Ovary (tissue), 7 donors: ENCODE measurements at regions not wholly inside any gene's neighbourhood (a gene's known extent, or its start where the extent isn't known, plus 50 kb on each side); places are given as distances from the start of the nearest gene placed in this dataset.

Source experiments
- DNase-seq, 5 donors: peaks; one replicate each; pipeline ENCODE4 v3.0.0-alpha.2; 2019 to 2020
- H3K27ac ChIP-seq, 2 donors: fragments of 200-600 bp; one replicate each; pipeline versions ENCODE4 v1.5.1 to v1.8.0; 2019 to 2022
- H3K27me3 ChIP-seq: fragments of 200-600 bp; one replicate; pipeline ENCODE4 v1.8.0; 2022
- H3K36me3 ChIP-seq: fragments of 200-600 bp; sonication (generic); one replicate; pipeline ENCODE4 v1.5.1; 2019
- H3K4me1 ChIP-seq: one replicate; pipeline ENCODE4 v1.8.1; 2013; ENCODE audit warnings: mild to moderate bottlenecking, moderate library complexity; ENCODE audit not compliant: insufficient read depth
- H3K4me3 ChIP-seq: fragments of 200-600 bp; sonication (generic); one replicate; pipeline ENCODE4 v1.5.1; 2017
- H3K9me3 ChIP-seq, 2 donors: fragments of 200-600 bp in 1 of 2; sonication (generic) in 1 of 2; one replicate each; pipeline versions ENCODE4 v1.5.1 to v1.8.1; 2013 to 2019; ENCODE audit warnings: mild to moderate bottlenecking in 1 of 2, moderate library complexity in 1 of 2
- CTCF ChIP-seq, 3 donors: fragments of 450-650 bp in 2 of 3; fragments of 200-600 bp in 1 of 3; IDR thresholded peaks; one replicate each; pipeline versions ENCODE4 v1.5.1 to v1.8.0; 2016 to 2022; ENCODE audit warnings: antibody characterized with exemption in 3 of 3, mild to moderate bottlenecking in 1 of 3
- EP300 ChIP-seq: sonication (generic); formaldehyde crosslinking; IDR thresholded peaks from one replicate; pipeline ENCODE4 v1.6.1; 2017; ENCODE audit warnings: antibody characterized with exemption
- POLR2A ChIP-seq: fragments of 450-650 bp; IDR thresholded peaks from one replicate; pipeline ENCODE4 v1.6.1; 2017; ENCODE audit warnings: antibody characterized with exemption, mild to moderate bottlenecking, moderate library complexity
- WGBS, 3 donors: extraction: QIAGEN DNeasy Blood & Tissue Kit in 1 of 3; methylation state at CpG; one replicate each; pipeline versions ENCODE4 v1.1.5 to v1.1.7; 2013 to 2017; 5-methylcytosine and 5-hydroxymethylcytosine counted together
- intact Hi-C, 4 donors: fragments of 100-400 bp; cut with DNase I; formaldehyde crosslinking; loops; one replicate each; pipeline versions ENCODE4 v1.11.0 to v1.15.1; 2022 to 2023
- donor health status: DM: no; HTN: no; CAD: no; lungs with moderate emphysema.
- donor health status: DM: no; HTN: no; CAD: no.
- donor health status: Bipolar disorder and iron deficiency.
- donor health status: DM: no; HTN: no; CAD: no.
- donor health status: DM: yes; HTN: yes; CAD: no.

GRCh38 chr13:93172109-93172508 is 54.5 kb upstream of the GPC6 start:
- no peak overlapping the region for H3K27ac ChIP-seq
- no peak for DNase-seq
- no peak overlapping the region for H3K4me3 ChIP-seq
- no peaks in the 10 kb centered on the region for H3K4me1 ChIP-seq
- H3K9me3 ChIP-seq: no peaks in the 10 kb centered on the region
- intact Hi-C loops: no loop called here
- no peaks in the 10 kb centered on the region for H3K27me3 ChIP-seq
- WGBS, 3 donors: 90 to 94% (median 93%) methylated on average over 1 of the region's 1 CpG
- TF ChIP-seq POLR2A: no peak
- TF ChIP-seq EP300: no peak
- TF ChIP-seq CTCF (IDR thresholded peaks at IDR 0.05): no peak
- H3K36me3 ChIP-seq: no peaks in the 10 kb centered on the region

- DNase-seq: no peak
- intact Hi-C loops: no loop called here
- WGBS, 3 donors: 75 to 93% (median 87%) methylated on average over 1 of the region's 1 CpG
- H3K36me3 ChIP-seq: no peaks in the 10 kb centered on the region
- H3K27me3 ChIP-seq: no peaks in the 10 kb centered on the region
- H3K9me3 ChIP-seq: no peaks in the 10 kb centered on the region
- no peak for TF ChIP-seq EP300
- no peak for TF ChIP-seq POLR2A
- no peak for TF ChIP-seq CTCF (IDR thresholded peaks at IDR 0.05)
- no peak overlapping the region for H3K27ac ChIP-seq
- H3K4me3 ChIP-seq: no peak overlapping the region
- no peaks in the 10 kb centered on the region for H3K4me1 ChIP-seq
Measured at GRCh38 chr13:93173654-93174053, 53.0 kb upstream of the GPC6 start.

DNA sequence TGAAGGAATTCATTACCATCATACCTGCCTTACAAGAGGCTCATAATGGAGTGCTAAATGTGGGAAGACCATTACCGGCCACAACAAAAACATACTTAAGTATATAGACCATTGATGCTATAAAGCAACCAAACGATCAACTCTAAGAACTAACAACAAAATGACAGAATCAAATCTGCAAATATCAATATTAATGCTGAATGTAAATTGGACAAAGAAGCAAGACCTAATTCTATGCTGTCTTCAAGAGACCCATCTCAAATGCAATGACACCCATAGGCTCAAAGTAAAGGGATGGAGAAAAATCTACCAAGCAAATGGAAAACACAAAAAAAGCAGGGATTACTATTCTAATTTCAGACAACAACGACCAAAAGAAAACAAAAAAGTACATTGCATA is 52.3 kb upstream of the GPC6 start:
- 89 to 95% (median 90%) methylated on average over 3 of the region's 3 CpGs for WGBS, 3 donors
- no peak overlapping the region for H3K4me3 ChIP-seq
- H3K36me3 ChIP-seq: no peaks in the 10 kb centered on the region
- DNase-seq: no peak
- H3K4me1 ChIP-seq: no peaks in the 10 kb centered on the region
- H3K27me3 ChIP-seq: no peaks in the 10 kb centered on the region
- H3K27ac ChIP-seq: no peak overlapping the region
- H3K9me3 ChIP-seq: no peaks in the 10 kb centered on the region
- TF ChIP-seq POLR2A (no peak), EP300 (no peak), CTCF (IDR thresholded peaks at IDR 0.05) (no peak)
- intact Hi-C loops: no loop called here
